NCI-H2107 (cell line): ENCODE measurements at regions not wholly inside any gene's neighbourhood (a gene's known extent, or its start where the extent isn't known, plus 50 kb on each side); places are given as distances from the start of the nearest gene placed in this dataset.
"Not testable (repeated sequence)": the region's sequence is repeated elsewhere in the genome, so short reads cannot be mapped to it uniquely, and the experiment has no call there.

ENCODE experiments used
- DNase-seq: peaks from one replicate; lab custom pipeline; 2025; lab: John Stamatoyannopoulos, UW

DNA sequence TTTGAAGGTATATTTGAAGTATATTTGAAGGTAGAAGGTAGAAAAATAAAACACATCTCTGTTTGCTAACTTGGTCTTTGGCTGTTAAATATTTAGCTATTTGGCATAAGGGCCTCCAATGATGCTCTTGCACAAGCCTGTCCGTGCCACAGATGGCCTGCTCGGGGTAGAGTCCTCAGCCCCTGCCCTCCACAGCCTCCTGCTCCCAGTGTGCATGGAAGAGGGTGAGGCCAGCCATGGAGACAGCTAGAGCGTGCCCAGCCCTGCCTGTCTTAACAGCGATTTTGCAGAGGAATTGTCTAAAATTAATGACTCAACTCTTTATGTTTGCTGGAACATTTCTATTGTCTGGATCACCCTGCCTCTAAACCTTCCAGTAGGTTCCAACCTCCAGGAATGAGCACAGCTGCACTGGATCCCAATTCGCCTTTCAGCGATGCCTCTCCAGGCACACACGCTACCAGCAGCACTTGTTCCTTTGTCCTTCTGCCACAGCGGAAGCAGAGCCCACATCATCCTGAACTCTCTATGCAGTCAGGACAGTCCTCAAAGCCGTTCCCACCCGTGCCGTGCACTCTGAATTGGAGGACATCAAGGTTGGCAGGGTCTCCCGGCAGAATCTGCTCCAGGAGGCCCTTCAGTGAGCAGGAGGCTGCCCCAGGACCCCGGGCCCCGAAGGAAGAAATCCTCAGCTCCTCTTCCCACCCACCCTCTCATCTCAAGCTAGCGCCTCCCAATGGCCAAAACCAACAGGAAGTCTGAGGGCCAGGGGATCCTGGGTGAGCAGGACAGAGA lies 254.0 kb upstream of the IRX1 start:
- no peak for DNase-seq

DNA sequence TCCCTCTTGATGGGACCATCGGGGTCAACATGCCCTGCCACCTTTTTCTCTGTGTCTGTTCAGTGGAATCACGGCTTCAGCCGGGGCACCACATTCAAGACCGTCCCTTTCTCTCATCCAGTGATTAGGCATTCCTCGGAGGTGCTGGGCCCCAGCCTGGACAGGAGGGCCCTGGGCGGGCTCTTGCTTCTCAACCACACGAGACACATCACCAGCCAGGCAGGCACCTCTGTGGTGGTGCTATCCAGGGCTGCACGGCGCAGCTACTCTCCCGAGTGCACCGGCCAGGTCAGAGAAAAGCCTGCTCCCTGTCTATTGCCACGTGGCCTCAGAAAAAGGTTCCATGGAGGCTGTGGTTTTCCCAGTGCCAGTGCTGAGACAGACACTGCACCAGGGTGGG lies 255.2 kb upstream of the IRX1 start:
- no peak for DNase-seq

GRCh38 chr5:3339798-3340115 lies 255.9 kb upstream of the IRX1 start:
- DNase-seq = no peak

DNA sequence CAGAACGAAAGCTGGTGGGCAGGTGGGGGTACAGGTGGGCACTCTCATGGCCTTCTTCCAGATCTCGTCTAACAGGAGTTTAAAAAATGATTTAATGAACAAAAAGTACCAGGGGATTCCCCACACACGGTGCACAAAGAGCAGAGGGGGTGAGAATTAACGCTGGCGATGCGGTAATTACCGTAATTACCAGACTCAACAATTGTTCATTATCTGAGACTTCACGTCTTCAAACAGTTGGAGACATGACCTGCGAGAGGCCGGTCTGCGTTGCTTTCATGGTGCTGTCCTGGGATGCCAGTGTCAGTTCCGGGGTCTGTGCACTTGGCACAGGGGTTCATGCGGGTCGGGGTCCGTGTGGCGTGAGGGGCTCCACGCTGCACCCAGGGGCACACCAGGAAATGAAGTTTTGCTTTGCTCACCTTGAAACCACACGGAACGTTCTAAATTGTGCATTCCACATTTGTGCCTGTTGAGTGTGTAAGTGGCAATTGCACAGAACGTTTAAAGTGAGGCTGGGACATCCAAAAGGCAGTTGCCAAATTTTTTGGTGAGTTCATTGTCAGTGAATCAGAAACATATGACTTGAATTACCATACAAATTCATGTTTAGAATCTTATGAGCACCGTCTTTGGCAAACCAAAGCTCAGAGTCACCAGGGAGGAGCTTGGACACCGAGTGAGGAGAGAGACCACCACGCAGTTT lies 256.4 kb upstream of the IRX1 start:
- DNase-seq = no peak

DNA sequence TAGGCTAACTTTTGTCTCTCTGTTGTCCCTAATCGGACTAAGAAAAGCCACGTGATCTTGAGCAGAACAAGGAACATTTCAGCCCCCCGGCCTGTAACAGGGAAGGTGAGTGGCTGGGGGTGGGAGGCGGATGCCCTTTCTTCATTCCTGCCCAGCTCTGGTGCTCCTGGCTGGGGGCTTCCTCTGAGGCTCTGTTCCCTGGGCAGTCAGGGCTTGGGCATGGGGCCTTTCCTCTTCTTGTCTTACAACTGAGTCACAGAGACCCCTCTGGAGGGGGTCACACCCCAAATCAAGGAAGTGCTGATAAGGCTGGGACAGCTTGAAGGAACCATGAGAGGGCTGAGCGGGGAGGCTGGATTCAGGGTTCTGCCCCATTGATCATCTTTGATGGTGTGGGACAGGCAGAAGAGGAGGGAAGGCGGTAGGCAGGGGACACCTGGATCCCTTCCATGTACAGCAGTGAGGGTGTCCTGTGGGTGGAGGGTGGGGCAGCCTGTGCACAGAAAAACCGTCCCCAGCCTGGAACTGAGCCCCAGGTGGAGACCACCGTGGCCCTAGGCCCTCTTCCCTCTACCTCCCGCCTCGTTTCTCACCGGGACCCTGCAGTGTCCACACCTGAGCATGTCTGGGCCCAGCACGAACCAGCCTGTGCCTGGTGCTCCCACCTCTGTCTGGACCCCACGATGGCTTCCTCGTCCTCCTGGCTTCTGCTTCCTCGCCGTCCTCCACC lies 257.7 kb upstream of the IRX1 start:
- no peak for DNase-seq

- no peak for DNase-seq
Observed at GRCh38 chr5:3336666-3337065, 259.0 kb upstream of the IRX1 start.

- DNase-seq = no peak
Observed at GRCh38 chr5:3335301-3335700, 260.3 kb upstream of the IRX1 start.

- DNase-seq = no peak
Observed at GRCh38 chr5:3333836-3334235, 261.8 kb upstream of the IRX1 start.

GRCh38 chr5:3333105-3333504 lies 262.5 kb upstream of the IRX1 start:
- no peak for DNase-seq

DNA sequence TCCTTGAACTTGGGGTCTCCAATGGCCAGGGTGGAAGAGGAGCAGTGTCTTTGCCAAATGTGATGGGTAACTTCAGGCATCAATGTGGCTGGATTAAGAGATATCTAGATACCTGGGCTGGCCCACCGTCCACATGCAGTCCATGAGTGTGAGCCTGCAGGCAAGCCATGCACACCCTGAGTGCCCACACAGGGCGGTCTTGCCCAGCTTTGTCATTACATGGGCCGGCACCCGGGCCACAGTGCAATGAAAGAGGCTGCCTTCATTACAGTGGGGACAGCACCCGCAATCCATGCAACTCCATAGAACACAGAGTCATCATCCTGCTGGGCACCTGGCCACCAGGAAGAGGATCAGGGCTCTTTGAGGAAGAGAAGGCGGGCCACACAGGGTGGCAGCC lies 263.8 kb upstream of the IRX1 start:
- no peak for DNase-seq

DNA sequence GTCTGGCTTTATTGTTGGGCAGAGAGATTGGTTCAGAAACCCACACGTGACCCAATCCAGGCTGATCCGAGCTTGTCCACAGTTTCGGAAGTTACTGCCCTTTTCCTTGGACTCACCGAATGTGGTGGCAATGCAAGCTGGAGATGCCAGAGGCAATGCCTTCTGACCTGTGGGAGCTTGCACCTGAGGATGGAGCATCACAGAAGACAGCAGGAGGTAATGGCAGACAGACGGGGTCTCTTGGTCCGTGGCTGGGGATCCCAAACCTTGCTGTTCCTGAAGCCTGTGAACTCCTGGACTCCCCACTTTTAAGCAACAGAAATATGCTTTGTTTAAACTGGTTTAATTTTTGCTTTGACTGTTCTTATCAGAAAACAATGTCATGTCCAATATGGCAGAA lies 265.2 kb upstream of the IRX1 start:
- no peak for DNase-seq

- no peak for DNase-seq
Observed at GRCh38 chr5:3329427-3329826, 266.2 kb upstream of the IRX1 start.

DNA sequence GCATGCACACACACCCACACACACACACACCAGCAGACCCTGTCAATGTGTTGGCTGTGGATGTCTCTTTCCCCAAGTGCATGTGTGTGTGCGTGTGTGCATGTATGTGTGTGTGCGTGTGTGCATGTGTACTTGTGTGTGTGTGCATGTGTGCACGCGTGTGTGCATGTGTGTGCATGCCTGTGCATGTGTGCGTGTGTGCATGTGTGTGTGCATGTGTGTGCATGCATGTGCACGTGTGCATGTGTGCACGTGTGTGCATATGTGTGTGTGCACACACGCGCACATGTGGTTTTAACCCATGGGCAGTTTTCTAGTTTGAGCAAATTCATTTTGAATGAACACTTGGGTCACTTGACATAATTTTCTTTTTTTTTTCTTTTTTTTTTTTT lies 268.8 kb upstream of the IRX1 start:
- DNase-seq = no peak

- no peak for DNase-seq
Observed at GRCh38 chr5:3325972-3326840, 269.4 kb upstream of the IRX1 start.

- no peak for DNase-seq
Observed at GRCh38 chr5:3325201-3325971, 270.2 kb upstream of the IRX1 start.

GRCh38 chr5:3324421-3325101 lies 271.1 kb upstream of the IRX1 start:
- no peak for DNase-seq

DNA sequence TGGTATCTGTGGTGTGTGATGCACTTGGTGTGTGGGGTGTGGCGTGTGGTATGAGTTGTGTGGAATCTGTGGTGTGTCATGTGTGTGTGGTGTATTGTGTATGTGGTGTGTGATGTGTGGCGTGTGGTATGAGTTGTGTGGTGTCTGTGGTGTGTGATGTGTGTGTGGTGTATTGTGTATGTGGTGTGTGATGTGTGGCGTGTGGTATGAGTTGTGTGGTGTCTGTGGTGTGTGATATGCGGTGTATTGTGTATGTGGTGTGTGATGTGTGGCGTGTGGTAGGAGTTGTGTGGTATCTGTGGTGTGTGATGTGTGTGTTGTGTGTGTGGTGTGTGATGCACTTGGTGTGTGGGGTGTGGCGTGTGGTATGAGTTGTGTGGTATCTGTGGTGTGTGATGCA lies 271.7 kb upstream of the IRX1 start:
- not testable (repeated sequence) for DNase-seq

- no peak for DNase-seq
Observed at GRCh38 chr5:3323144-3323543, 272.5 kb upstream of the IRX1 start.

GRCh38 chr5:3322642-3323041 lies 273.0 kb upstream of the IRX1 start:
- DNase-seq = no peak

DNA sequence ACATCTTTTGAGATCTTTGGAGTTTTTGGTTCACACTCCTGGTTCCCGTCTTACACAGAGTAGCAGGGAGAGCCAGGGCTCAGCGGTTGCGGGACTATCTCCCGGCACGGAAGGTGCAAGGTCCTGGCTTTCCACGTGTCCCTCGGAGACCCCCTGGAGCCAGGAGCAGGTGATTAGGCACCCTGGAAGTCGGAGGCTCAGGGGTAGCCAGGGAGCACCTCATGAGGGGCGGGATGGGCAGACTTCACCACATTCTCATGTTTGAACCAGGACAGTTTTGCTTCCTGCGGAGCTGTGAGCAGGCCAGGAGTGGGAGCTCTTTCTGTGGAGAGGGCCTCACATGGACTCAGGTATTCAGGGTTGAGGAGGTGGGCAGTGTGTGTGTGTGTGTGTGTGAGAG lies 273.7 kb upstream of the IRX1 start:
- DNase-seq = no peak
